GM12878 (cell line): ENCODE measurements at regions not wholly inside any gene's neighbourhood (a gene's known extent, or its start where the extent isn't known, plus 50 kb on each side); places are given as distances from the start of the nearest gene placed in this dataset.

ENCODE experiments used
- ATAC-seq: fragments of 200-7000 bp; cut with Tn5 transposase; 3 replicates; pipeline ENCODE4 v1.9.1; 2020; ENCODE audit warnings: mild to moderate bottlenecking, moderate library complexity
- BruUV-seq: library from RNA; stranded (reverse); fragments of 400-500 nt; replicated peaks from 2 replicates; lab custom pipeline; 2021; lab: Mats Ljungman, UMichigan
- CTCF ChIA-PET: fragments of 300-600 bp; sonication (Branson Sonifier 250); formaldehyde crosslinking; extraction: SDS; loops from one replicate; lab custom pipeline; 2021; ENCODE audit warnings: inconsistent platforms; lab: Yijun Ruan, JAX
- POLR2A ChIA-PET: fragments of 350-600 bp; formaldehyde crosslinking; extraction: SDS; loops from one replicate; lab custom pipeline; 2021; ENCODE audit warnings: inconsistent platforms; lab: Charles Lee
- RAD21 ChIA-PET: fragments of 300-600 bp; sonication (Branson Sonifier 250); formaldehyde crosslinking; loops from one replicate; lab custom pipeline; 2023; ENCODE audit warnings: antibody characterized with exemption; ENCODE audit not compliant: unreplicated experiment; lab: Charles Lee
- SMC1A ChIA-PET: fragments of 300-600 bp; sonication (Branson Sonifier 250); formaldehyde crosslinking; loops from one replicate; lab custom pipeline; 2023; ENCODE audit not compliant: unreplicated experiment, uncharacterized antibody; lab: Charles Lee
- DNase-seq: peaks from one replicate; pipeline ENCODE4 v3.0.0-alpha.2; 2011; ENCODE audit warnings: low read depth, low spot score
- FAIRE-seq: peaks from 3 replicates; lab custom pipeline; 2011; peaks lifted over from hg19 to GRCh38; lab: Jason Lieb, UNC
- H2AFZ ChIP-seq: 2 replicates; pipeline ENCODE4 v1.6.0; 2011; ENCODE audit warnings: low read depth, low read length, control low read depth; ENCODE audit not compliant: control insufficient read depth
- H3K27ac ChIP-seq: 2 replicates; pipeline ENCODE4 v1.5.1; 2011; ENCODE audit warnings: control low read depth; ENCODE audit not compliant: control insufficient read depth, insufficient read depth
- H3K27me3 ChIP-seq, 2 experiments: replicated peaks in 1 of 2; 2 replicates each; pipeline versions ENCODE4 v1.6.0 to v1.6.1; 2011; ENCODE audit warnings: low read length in 1 of 2; ENCODE audit not compliant: control insufficient read depth in 2 of 2, insufficient read depth in 2 of 2
- H3K36me3 ChIP-seq, 2 experiments: 2 replicates each; pipeline ENCODE4 v1.5.1; 2011; ENCODE audit warnings: low read length in 1 of 2; ENCODE audit not compliant: control insufficient read depth in 2 of 2, insufficient read depth in 2 of 2
- H3K4me1 ChIP-seq: 2 replicates; pipeline ENCODE4 v1.6.1; 2011; ENCODE audit warnings: mild to moderate bottlenecking, low read length, moderate library complexity, mixed read lengths; ENCODE audit not compliant: control insufficient read depth, insufficient read depth
- H3K4me2 ChIP-seq: 2 replicates; pipeline ENCODE4 v1.6.0; 2011; ENCODE audit warnings: control low read depth; ENCODE audit not compliant: control insufficient read depth, insufficient read depth
- H3K4me3 ChIP-seq: fragments of 200-600 bp; sonication (generic); 2 replicates; pipeline ENCODE4 v1.5.1; 2016
- H3K79me2 ChIP-seq: 2 replicates; pipeline ENCODE4 v1.6.0; 2011; ENCODE audit warnings: low read length; ENCODE audit not compliant: control insufficient read depth, insufficient read depth
- H3K9ac ChIP-seq: 2 replicates; pipeline ENCODE4 v1.8.0; 2011; ENCODE audit warnings: low read length, control low read depth, mixed read lengths; ENCODE audit not compliant: control insufficient read depth, insufficient read depth
- H3K9me3 ChIP-seq: replicated peaks from 3 replicates; pipeline ENCODE4 v1.5.1; 2011; ENCODE audit warnings: mild to moderate bottlenecking, low read length; ENCODE audit not compliant: control insufficient read depth, insufficient read depth
- H4K20me1 ChIP-seq: 2 replicates; pipeline ENCODE4 v1.6.0; 2011; ENCODE audit not compliant: control insufficient read depth, insufficient read depth
- ATF2 ChIP-seq: IDR thresholded peaks from 2 replicates; pipeline ENCODE4 v1.6.1; 2012; ENCODE audit warnings: low read length, inconsistent platforms
- ATF7 ChIP-seq: fragments of 450-650 bp; IDR thresholded peaks from 2 replicates; pipeline ENCODE4 v1.6.1; 2016; ENCODE audit warnings: low read depth, mild to moderate bottlenecking
- NFYB ChIP-seq: IDR thresholded peaks from 2 replicates; pipeline ENCODE4 v1.6.1; 2011; ENCODE audit warnings: low read depth, mild to moderate bottlenecking, low read length, improper control_type of control experiment, moderate library complexity; ENCODE audit not compliant: insufficient read depth
- PAX5 ChIP-seq: IDR thresholded peaks from 2 replicates; pipeline ENCODE4 v1.6.1; 2011; ENCODE audit warnings: low read depth, low read length, borderline replicate concordance
- PRDM15 ChIP-seq: fragments of 450-650 bp; formaldehyde crosslinking; IDR thresholded peaks from 2 replicates; pipeline ENCODE4 v1.4.0; 2020; ENCODE audit warnings: mild to moderate bottlenecking, moderate library complexity
- SIN3A ChIP-seq: IDR thresholded peaks from 2 replicates; pipeline ENCODE4 v1.6.1; 2012; ENCODE audit warnings: low read depth, low read length, improper control_type of control experiment
- SMAD5 ChIP-seq: IDR thresholded peaks from 2 replicates; pipeline ENCODE4 v1.6.1; 2016; ENCODE audit warnings: antibody characterized with exemption, low read depth
- SP1 ChIP-seq: IDR thresholded peaks from one replicate; pipeline ENCODE4 v1.6.1; 2011; ENCODE audit warnings: low read depth, low read length
- SREBF2 ChIP-seq: IDR thresholded peaks from 2 replicates; pipeline ENCODE4 v1.6.1; 2012; ENCODE audit warnings: mild to moderate bottlenecking, low read length
- SRF ChIP-seq, 2 experiments: IDR thresholded peaks; 2 replicates each; pipeline ENCODE4 v1.6.1; 2011; ENCODE audit warnings: low read depth in 2 of 2, low read length in 2 of 2, mild to moderate bottlenecking in 1 of 2, moderate library complexity in 1 of 2
- STAT1 ChIP-seq: fragments of 450-650 bp; conservative IDR thresholded peaks from 2 replicates; pipeline ENCODE4 v1.6.1; 2014; ENCODE audit warnings: antibody characterized with exemption, mild to moderate bottlenecking
- TARDBP ChIP-seq: IDR thresholded peaks from 2 replicates; pipeline ENCODE4 v1.6.1; 2016; ENCODE audit warnings: borderline replicate concordance
- ZNF687 ChIP-seq: fragments of 450-650 bp; IDR thresholded peaks from 2 replicates; pipeline ENCODE4 v1.6.1; 2017; ENCODE audit warnings: mild to moderate bottlenecking, moderate library complexity
- WGBS: methylation state at CpG from one replicate; pipeline ENCODE4 v1.1.6; 2016; ENCODE audit warnings: low lambda C conversion rate; ENCODE audit not compliant: insufficient replicate concordance, insufficient coverage; ENCODE audit errors: missing lambda C conversion rate; 5-methylcytosine and 5-hydroxymethylcytosine counted together
- in situ Hi-C: fragments of 300-500 bp; cut with MboI; formaldehyde crosslinking; loops from 9 replicates; pipeline ENCODE4 v1.14.3; 2018; ENCODE audit warnings: mixed read lengths
- intact Hi-C: fragments of 100-400 bp; cut with micrococcal nuclease; formaldehyde crosslinking; loops from one replicate; pipeline ENCODE4 v1.14.2; 2022; ENCODE audit not compliant: unreplicated experiment

GRCh38 chr1:63710761-63711380, 62.9 kb upstream of the ROR1 start:
- no peaks in the 10 kb centered on the region for H4K20me1 ChIP-seq
- intact Hi-C loops (no loop called here), in situ Hi-C loops (no loop called here)
- SMC1A ChIA-PET = no interaction called here
- no peaks in the 10 kb centered on the region for H3K4me1 ChIP-seq
- no peak for TF ChIP-seq SREBF2
- no peak for TF ChIP-seq SRF (IDR thresholded peaks at IDR 0.05; ENCODE audit: low read depth in 2 of 2, low read length in 2 of 2)
- TF ChIP-seq SP1 = no peak
- no peak for TF ChIP-seq PRDM15 (CRISPR knock-in tag)
- no peak for TF ChIP-seq ZNF687
- TF ChIP-seq PAX5 = no peak
- no peak for TF ChIP-seq NFYB
- no peak for TF ChIP-seq ATF7
- no peak for TF ChIP-seq TARDBP
- no peak for TF ChIP-seq SMAD5
- no peak for TF ChIP-seq ATF2
- no peak for TF ChIP-seq STAT1
- no peak for TF ChIP-seq SIN3A
- no peak for ATAC-seq
- no peak for FAIRE-seq
- H3K79me2 ChIP-seq = no peaks in the 10 kb centered on the region
- no TSS peak for BruUV-seq
- POLR2A ChIA-PET = no interaction called here
- CTCF ChIA-PET = interaction anchor here (1.5 to 1.6 kb wide), 2 partner anchors 19 kb away, joined by 3 to 4 read pairs; no protein-coding TSS in a partner anchor
- no peaks in the 10 kb centered on the region for H3K36me3 ChIP-seq
- H3K9me3 ChIP-seq = no peaks in the 10 kb centered on the region
- no peak overlapping the region for H3K9ac ChIP-seq
- no peak overlapping the region for H2AFZ ChIP-seq
- no peak overlapping the region for H3K4me3 ChIP-seq
- H3K27me3 ChIP-seq = no peaks in the 10 kb centered on the region; a peak in 2 of 4 replicates
- no peak overlapping the region for H3K4me2 ChIP-seq
- WGBS = 53% methylated on average over 1 of the region's 1 CpG
- no peak for DNase-seq
- RAD21 ChIA-PET = interaction anchor here (1.4 kb wide), 1 partner anchor 19 kb away, joined by 7 read pairs; no protein-coding TSS in a partner anchor
- H3K27ac ChIP-seq = no peak overlapping the region
